HEK293 (cell line): ENCODE measurements at regions not wholly inside any gene's neighbourhood (a gene's known extent, or its start where the extent isn't known, plus 50 kb on each side); places are given as distances from the start of the nearest gene placed in this dataset.

ENCODE experiments used
- CTCF ChIA-PET: fragments of 350-600 bp; formaldehyde crosslinking; extraction: SDS; loops from one replicate; lab custom pipeline; 2021; ENCODE audit warnings: antibody characterized with exemption; lab: Yijun Ruan, JAX
- POLR2A ChIA-PET: fragments of 300-600 bp; formaldehyde crosslinking; extraction: SDS; loops from one replicate; lab custom pipeline; 2020; ENCODE audit warnings: antibody characterized with exemption, inconsistent platforms; lab: Yijun Ruan, JAX
- H3K27ac ChIP-seq: fragments of 200-500 bp; sonication (Bioruptor generic); 2 replicates; pipeline ENCODE4 v1.5.1; 2014; ENCODE audit warnings: low read depth, low read length, control low read depth, inconsistent platforms; ENCODE audit errors: extremely low read depth
- H3K36me3 ChIP-seq, 2 experiments: fragments of 200-500 bp in 1 of 2; sonication (Bioruptor generic) in 1 of 2; 1 replicate in 1 of 2; 2 replicates in 1 of 2; pipeline ENCODE4 v1.5.1; 2014 to 2017; ENCODE audit warnings: inconsistent platforms in 2 of 2, low read length in 2 of 2; ENCODE audit not compliant: control insufficient read depth in 2 of 2, insufficient read depth in 1 of 2
- H3K4me1 ChIP-seq: fragments of 200-500 bp; sonication (Bioruptor generic); 2 replicates; pipeline ENCODE4 v1.5.1; 2014; ENCODE audit warnings: mild to moderate bottlenecking, low read length, inconsistent platforms; ENCODE audit not compliant: control insufficient read depth, insufficient read depth
- H3K4me3 ChIP-seq: 2 replicates; pipeline ENCODE4 v1.5.1; 2011; ENCODE audit warnings: low read depth, mild to moderate bottlenecking, control low read depth, low read length, moderate library complexity
- H3K9me3 ChIP-seq: fragments of 200-500 bp; sonication (Bioruptor generic); 2 replicates; pipeline ENCODE4 v1.5.1; 2014; ENCODE audit warnings: low read depth, low read length, inconsistent platforms; ENCODE audit not compliant: control insufficient read depth, insufficient read depth
- BCL11A ChIP-seq: fragments of 450-650 bp; formaldehyde crosslinking; IDR thresholded peaks from 2 replicates; pipeline ENCODE4 v1.5.1; 2016; ENCODE audit warnings: low read depth, missing biosample characterization, missing genetic modification characterization
- PRDM1 ChIP-seq: fragments of 450-650 bp; formaldehyde crosslinking; IDR thresholded peaks from 2 replicates; pipeline ENCODE4; 2016; ENCODE audit warnings: missing biosample characterization, missing genetic modification characterization
- SETDB1 ChIP-seq: IDR thresholded peaks from one replicate; pipeline ENCODE4 v1.6.1; 2017; ENCODE audit warnings: mild to moderate bottlenecking, low read length, moderate library complexity, mixed read lengths; ENCODE audit not compliant: insufficient read length
- ZNF214 ChIP-seq: fragments of 450-650 bp; formaldehyde crosslinking; IDR thresholded peaks from 2 replicates; pipeline ENCODE4 v1.5.1; 2017; ENCODE audit warnings: missing biosample characterization, mild to moderate bottlenecking, missing genetic modification characterization, borderline replicate concordance
- ZNF324 ChIP-seq: fragments of 450-650 bp; formaldehyde crosslinking; IDR thresholded peaks from 2 replicates; pipeline ENCODE4 v1.5.1; 2016; ENCODE audit warnings: missing biosample characterization, missing genetic modification characterization
- ZNF514 ChIP-seq: fragments of 450-650 bp; formaldehyde crosslinking; IDR thresholded peaks from 2 replicates; pipeline ENCODE4 v1.5.1; 2016; ENCODE audit warnings: missing biosample characterization, missing genetic modification characterization
- ZNF549 ChIP-seq: fragments of 450-650 bp; IDR thresholded peaks from 2 replicates; pipeline ENCODE4 v1.5.1; 2018; ENCODE audit warnings: missing biosample characterization, missing genetic modification characterization, mild to moderate bottlenecking, inconsistent platforms, moderate library complexity
- ZNF560 ChIP-seq: fragments of 450-650 bp; formaldehyde crosslinking; IDR thresholded peaks from 2 replicates; pipeline ENCODE4 v1.5.1; 2017; ENCODE audit warnings: missing biosample characterization, missing genetic modification characterization, borderline replicate concordance
- ZNF585B ChIP-seq: fragments of 450-650 bp; formaldehyde crosslinking; IDR thresholded peaks from 2 replicates; pipeline ENCODE4 v1.5.1; 2016; ENCODE audit warnings: missing biosample characterization, missing genetic modification characterization
- ZNF626 ChIP-seq: fragments of 450-650 bp; sonication (Bioruptor Pico); formaldehyde crosslinking; IDR thresholded peaks from 2 replicates; pipeline ENCODE4 v1.5.1; 2018; ENCODE audit warnings: missing biosample characterization, missing genetic modification characterization, inconsistent platforms
- ZNF629 ChIP-seq: fragments of 450-650 bp; formaldehyde crosslinking; IDR thresholded peaks from 2 replicates; pipeline ENCODE4 v1.5.1; 2017; ENCODE audit warnings: missing biosample characterization, missing genetic modification characterization
- ZNF777 ChIP-seq: fragments of 450-650 bp; formaldehyde crosslinking; IDR thresholded peaks from 2 replicates; pipeline ENCODE4 v1.5.1; 2017; ENCODE audit warnings: missing biosample characterization, missing genetic modification characterization, borderline replicate concordance
- ZNF830 ChIP-seq: fragments of 450-650 bp; IDR thresholded peaks from 2 replicates; pipeline ENCODE4 v1.5.0; 2018; ENCODE audit warnings: missing biosample characterization, missing genetic modification characterization, low read depth, mild to moderate bottlenecking, moderate library complexity
- ZXDB ChIP-seq: fragments of 450-650 bp; formaldehyde crosslinking; IDR thresholded peaks from 2 replicates; pipeline ENCODE4 v1.5.1; 2016; ENCODE audit warnings: missing biosample characterization, missing genetic modification characterization
- TF ChIP-seq, protein P1 (sequence below): fragments of 450-650 bp; formaldehyde crosslinking; IDR thresholded peaks from 2 replicates; pipeline ENCODE4 v1.5.1; 2016; ENCODE audit warnings: missing biosample characterization, missing genetic modification characterization, low read depth
- TF ChIP-seq, protein P2 (sequence below): fragments of 450-650 bp; formaldehyde crosslinking; IDR thresholded peaks from 2 replicates; pipeline ENCODE4 v1.5.1; 2016; ENCODE audit warnings: missing biosample characterization, missing genetic modification characterization
- TF ChIP-seq, protein P3 (sequence below): fragments of 450-650 bp; formaldehyde crosslinking; IDR thresholded peaks from 2 replicates; pipeline ENCODE4 v1.5.1; 2016; ENCODE audit warnings: missing biosample characterization, missing genetic modification characterization
- TF ChIP-seq, protein P4 (sequence below): fragments of 450-650 bp; formaldehyde crosslinking; IDR thresholded peaks from 2 replicates; pipeline ENCODE4 v1.5.1; 2016; ENCODE audit warnings: missing biosample characterization, missing genetic modification characterization

DNA sequence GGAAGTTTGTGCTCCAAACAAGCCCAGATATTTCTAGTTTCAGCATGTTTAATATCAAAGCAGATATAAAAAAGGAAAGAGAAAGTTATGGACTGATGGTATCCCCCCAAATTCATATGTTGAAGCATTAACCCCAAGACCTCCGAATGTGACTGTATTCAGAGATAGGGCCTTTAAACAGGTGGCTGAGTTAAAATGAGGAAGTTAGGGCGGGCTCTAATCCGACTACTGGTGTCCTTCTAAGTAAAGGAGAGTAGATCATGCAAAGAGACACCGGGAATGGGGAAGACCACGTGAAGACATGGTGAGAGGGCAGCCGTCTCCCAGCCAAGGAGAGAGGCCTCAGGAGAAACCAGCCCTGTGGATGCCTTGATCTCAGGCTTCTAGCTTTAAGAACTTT is 324.1 kb upstream of the KIF2A start:
- Histone ChIP-seq H3K27ac (no peak overlapping the region), H3K36me3 (no peaks in the 10 kb centered on the region; a peak in 1 of 3 replicates), H3K9me3 (no peaks in the 10 kb centered on the region)
- CTCF ChIA-PET: no interaction called here
- TF ChIP-seq ZNF549 (tag by site-specific recombination): no peak
- TF ChIP-seq ZNF830: no peak
- TF ChIP-seq, protein P1, sequence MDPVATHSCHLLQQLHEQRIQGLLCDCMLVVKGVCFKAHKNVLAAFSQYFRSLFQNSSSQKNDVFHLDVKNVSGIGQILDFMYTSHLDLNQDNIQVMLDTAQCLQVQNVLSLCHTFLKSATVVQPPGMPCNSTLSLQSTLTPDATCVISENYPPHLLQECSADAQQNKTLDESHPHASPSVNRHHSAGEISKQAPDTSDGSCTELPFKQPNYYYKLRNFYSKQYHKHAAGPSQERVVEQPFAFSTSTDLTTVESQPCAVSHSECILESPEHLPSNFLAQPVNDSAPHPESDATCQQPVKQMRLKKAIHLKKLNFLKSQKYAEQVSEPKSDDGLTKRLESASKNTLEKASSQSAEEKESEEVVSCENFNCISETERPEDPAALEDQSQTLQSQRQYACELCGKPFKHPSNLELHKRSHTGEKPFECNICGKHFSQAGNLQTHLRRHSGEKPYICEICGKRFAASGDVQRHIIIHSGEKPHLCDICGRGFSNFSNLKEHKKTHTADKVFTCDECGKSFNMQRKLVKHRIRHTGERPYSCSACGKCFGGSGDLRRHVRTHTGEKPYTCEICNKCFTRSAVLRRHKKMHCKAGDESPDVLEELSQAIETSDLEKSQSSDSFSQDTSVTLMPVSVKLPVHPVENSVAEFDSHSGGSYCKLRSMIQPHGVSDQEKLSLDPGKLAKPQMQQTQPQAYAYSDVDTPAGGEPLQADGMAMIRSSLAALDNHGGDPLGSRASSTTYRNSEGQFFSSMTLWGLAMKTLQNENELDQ (tag by site-specific recombination): no peak
- TF ChIP-seq, protein P2, sequence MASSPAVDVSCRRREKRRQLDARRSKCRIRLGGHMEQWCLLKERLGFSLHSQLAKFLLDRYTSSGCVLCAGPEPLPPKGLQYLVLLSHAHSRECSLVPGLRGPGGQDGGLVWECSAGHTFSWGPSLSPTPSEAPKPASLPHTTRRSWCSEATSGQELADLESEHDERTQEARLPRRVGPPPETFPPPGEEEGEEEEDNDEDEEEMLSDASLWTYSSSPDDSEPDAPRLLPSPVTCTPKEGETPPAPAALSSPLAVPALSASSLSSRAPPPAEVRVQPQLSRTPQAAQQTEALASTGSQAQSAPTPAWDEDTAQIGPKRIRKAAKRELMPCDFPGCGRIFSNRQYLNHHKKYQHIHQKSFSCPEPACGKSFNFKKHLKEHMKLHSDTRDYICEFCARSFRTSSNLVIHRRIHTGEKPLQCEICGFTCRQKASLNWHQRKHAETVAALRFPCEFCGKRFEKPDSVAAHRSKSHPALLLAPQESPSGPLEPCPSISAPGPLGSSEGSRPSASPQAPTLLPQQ (tag by site-specific recombination): no peak
- TF ChIP-seq BCL11A (tag by site-specific recombination): no peak
- no peak for TF ChIP-seq ZNF629 (tag by site-specific recombination)
- TF ChIP-seq, protein P3, sequence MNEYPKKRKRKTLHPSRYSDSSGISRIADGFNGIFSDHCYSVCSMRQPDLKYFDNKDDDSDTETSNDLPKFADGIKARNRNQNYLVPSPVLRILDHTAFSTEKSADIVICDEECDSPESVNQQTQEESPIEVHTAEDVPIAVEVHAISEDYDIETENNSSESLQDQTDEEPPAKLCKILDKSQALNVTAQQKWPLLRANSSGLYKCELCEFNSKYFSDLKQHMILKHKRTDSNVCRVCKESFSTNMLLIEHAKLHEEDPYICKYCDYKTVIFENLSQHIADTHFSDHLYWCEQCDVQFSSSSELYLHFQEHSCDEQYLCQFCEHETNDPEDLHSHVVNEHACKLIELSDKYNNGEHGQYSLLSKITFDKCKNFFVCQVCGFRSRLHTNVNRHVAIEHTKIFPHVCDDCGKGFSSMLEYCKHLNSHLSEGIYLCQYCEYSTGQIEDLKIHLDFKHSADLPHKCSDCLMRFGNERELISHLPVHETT: no peak
- no peak for TF ChIP-seq ZXDB (tag by site-specific recombination)
- TF ChIP-seq ZNF585B (tag by site-specific recombination): no peak
- TF ChIP-seq SETDB1: no peak
- no peak for TF ChIP-seq ZNF324 (tag by site-specific recombination)
- TF ChIP-seq, all 188 proteins: peak for 0
- Histone ChIP-seq H3K4me3 (no peak overlapping the region), H3K4me1 (no peaks in the 10 kb centered on the region)
- POLR2A ChIA-PET: no interaction called here

DNA sequence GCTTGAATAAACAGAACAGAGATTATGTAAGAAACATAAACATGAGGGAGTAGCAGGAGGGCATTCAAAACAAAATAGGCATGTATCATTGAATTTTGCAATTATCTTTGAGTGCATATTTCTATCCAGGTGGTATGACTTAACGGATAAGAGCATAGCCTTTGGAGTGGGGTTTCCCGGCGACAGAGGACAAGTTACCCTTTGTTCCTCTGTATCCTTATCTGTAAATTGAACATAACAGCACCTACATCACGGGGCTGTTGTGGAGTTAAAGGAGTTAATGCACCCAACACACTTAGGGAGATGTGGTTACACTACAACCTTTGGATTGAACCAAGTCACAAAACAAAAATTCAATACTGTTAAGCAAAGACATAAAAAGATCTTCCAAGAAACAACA is 314.6 kb upstream of the KIF2A start:
- CTCF ChIA-PET: no interaction called here
- Histone ChIP-seq H3K4me1 (no peaks in the 10 kb centered on the region), H3K9me3 (no peaks in the 10 kb centered on the region), H3K36me3 (no peaks in the 10 kb centered on the region), H3K4me3 (no peak overlapping the region), H3K27ac (no peak overlapping the region)
- TF ChIP-seq, protein P4, sequence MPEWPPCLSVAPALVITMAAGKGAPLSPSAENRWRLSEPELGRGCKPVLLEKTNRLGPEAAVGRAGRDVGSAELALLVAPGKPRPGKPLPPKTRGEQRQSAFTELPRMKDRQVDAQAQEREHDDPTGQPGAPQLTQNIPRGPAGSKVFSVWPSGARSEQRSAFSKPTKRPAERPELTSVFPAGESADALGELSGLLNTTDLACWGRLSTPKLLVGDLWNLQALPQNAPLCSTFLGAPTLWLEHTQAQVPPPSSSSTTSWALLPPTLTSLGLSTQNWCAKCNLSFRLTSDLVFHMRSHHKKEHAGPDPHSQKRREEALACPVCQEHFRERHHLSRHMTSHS (tag by site-specific recombination): no peak
- TF ChIP-seq ZNF214 (no peak), ZNF560 (tag by site-specific recombination) (no peak), ZNF514 (tag by site-specific recombination) (no peak), ZNF777 (tag by site-specific recombination) (no peak), ZNF626 (tag by site-specific recombination) (no peak), PRDM1 (tag by site-specific recombination) (no peak)
- POLR2A ChIA-PET: no interaction called here
